NCI-H2227 (cell line): ENCODE measurements at regions not wholly inside any gene's neighbourhood (a gene's known extent, or its start where the extent isn't known, plus 50 kb on each side); places are given as distances from the start of the nearest gene placed in this dataset.
"Not testable (repeated sequence)": the region's sequence is repeated elsewhere in the genome, so short reads cannot be mapped to it uniquely, and the experiment has no call there.

Experiments
- DNase-seq: peaks from one replicate; lab custom pipeline; 2025; ENCODE audit not compliant: unreplicated experiment; lab: John Stamatoyannopoulos, UW

DNA sequence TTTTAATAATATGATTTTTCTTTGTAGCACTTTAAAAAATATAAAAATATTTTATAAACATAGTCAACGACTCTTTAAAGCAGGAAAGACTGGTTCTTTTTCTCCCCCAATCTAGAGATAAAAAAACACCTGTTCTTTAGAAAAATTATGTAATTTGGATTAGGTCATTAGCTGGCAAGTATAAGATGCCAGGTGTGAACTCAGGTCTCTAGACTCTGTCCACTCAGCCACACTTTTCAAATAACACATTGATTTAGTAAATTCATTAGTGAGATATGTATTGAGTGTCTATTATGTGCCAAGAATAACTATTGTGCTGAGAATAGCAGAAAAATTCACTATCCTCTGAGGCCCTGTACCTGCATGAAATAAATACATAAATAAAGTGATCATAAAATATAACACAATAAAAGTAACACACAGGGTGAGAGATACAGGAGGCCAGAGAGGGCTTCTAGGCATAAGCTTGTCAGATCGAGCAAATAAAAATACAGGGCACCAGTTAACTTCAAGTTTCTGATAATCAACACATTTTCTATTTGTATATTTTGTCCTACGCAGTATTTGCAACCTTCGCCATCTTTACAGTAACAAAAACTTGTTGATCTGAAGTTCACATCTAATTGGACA is 867.1 kb upstream of the GBE1 start:
- DNase-seq: no peak

DNA sequence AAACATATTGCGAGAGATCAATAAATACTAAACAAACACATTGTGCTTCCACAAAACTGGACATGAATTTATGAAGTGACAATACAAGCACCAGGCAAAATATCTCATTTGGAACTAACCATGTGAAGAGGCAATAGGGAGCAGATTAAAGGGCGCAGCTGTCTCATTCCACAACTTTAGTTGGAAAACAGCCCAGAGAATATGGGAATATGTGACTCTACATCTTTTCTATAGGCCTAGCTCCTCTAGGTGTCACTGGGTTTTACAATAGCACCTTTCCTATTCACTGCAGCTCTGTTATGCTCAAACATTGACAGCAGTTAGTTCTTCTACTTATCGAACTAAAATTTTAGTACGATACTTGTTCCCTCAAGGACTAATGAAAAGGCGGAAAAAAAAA is 866.3 kb upstream of the GBE1 start:
- no peak for DNase-seq

DNA sequence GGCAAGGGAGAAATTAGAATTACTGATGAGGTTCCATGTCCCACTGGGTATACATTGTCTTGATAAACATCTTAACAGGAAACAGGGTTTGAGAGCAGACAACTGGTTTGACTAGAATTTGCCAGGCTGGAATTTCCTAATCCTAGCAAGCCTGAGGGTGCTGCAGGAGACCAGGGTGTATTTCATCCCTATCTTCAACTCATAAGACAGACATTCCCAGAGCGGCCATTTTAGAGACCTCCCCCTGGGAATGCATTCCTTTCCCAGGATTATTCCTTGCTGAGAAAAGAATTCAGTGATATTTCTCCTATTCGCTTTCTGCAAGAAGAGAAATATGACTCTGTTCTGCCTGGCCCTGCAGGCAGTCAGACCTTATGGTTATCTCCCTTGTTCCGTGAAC is 859.3 kb upstream of the GBE1 start:
- not testable (repeated sequence) for DNase-seq

DNA sequence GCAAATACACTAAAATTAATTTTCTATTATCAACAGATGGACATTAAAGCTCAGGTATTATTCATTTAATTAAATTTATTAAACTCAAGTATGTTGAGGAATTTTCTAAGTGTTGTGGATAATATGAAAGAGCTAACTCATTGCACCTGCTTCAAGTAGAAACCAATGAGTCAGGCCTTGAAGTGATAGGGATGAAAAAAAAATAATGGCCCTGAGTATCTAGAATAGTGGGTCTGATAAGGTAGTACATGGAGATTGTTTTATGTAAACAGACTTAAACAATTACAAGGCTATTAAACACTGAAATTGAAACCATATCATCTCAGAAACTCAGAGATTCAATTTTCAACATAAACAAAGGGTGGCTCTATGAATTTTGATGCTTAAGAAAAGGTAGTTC is 857.1 kb upstream of the GBE1 start:
- no peak for DNase-seq

DNA sequence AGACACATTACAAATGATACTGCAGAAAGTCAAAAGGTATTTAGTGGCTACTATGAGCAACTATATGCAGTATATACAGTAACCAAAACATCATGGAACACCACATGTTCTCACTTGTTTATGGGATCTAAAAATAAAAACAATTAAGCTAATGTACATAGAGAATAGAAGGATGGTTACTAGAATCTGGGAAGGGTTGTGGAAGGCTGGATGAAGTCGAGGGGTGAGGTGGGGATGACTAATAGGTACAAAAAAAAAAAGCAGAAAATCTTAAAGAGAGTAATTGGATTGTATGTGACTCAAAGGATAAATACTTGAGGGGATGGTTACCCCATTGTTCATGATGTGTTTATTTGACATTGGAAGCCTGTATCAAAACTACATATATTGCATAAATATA is 848.8 kb upstream of the GBE1 start:
- DNase-seq: no peak

DNA sequence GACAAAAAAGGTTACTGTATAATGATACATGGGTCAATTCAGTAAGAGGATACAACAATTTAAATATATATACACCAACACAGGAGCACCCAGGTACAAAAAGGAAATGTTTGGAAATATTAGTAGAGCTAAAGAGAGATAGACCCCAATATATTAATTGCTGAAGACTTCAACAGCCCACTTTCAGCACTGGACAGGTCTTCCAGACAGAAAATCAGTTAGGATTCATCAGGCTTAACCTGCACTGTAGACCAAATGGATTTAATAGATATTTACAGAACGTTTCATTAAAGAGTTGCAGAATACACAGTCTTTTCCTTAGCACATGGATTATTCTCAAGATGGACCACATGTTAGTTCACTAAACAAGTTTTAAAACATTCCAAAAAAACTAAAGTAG is 845.9 kb upstream of the GBE1 start:
- no peak for DNase-seq

DNA sequence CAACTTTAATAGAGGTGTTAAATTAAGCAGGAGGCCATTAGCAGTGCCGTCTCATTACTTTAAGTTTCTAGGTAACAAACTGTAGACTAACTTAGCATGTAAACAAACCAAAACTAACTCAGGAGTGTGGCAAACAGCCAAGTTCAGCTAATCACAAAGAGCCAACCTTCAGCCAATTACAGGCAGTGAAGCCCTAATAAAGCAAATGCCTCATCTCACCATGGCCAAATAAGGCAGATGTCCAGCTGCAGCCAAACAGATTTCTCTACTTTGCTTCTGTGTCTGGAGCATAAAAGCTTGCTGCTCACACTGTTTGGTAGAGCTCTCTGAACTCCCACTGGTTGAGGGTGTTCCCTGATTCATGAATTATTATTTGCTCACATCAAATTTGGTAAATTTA is 835.4 kb upstream of the GBE1 start:
- DNase-seq: no peak

DNA sequence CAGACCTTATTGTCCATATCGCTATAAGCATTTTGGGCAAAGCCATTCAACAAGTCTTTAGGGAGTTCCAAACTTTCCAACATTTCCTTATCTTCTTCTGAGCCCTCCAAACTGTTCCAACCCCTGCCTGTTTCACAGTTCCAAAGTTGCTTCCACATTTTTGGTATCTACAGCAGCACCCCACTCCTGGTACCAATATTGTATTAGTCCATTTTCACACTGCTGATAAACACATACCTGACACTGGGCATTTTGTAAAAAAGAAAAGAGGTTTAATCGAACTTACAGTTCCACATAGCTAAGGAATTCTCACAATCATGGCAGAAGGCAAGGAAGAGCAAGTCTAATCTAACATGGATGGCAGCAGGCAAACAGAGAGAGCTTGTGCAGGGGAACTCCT is 834.1 kb upstream of the GBE1 start:
- DNase-seq: no peak

DNA sequence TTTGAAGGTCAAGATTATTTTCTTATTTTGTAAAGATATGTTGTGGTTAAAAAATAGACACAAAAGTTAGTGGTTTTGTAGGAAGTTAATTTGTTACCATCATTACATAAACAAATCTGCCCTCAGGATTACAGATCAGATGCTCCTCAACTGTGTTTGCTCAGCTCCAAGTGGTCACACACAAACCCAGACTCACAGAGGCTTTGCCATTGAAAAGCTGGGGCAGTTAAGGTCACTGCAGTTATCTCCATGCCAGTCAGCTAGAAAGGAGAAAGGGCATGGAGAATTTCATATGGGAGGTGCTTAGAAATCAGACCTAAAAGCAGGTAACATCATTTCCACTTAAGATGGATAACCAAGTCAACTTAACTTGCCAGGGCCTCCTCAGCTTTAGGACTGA is 825.7 kb upstream of the GBE1 start:
- no peak for DNase-seq

DNA sequence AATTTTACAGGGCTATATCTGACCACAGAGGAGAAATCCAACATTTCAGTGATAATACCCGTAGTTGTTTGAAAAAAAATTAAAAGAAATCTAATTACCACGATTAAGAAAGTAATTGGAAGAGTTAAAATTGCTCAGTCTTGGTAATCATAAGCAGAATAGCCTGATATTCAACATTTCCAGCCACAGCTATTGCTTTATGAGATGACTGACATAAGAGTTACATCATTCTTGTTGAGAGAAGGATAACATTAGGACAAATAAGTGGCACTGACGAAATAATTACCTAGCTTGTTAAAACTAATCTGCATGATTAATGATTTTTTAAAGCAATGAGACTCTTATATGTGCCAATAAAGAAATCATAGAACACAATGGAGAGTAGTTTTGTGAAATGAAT is 825.0 kb upstream of the GBE1 start:
- no peak for DNase-seq

DNA sequence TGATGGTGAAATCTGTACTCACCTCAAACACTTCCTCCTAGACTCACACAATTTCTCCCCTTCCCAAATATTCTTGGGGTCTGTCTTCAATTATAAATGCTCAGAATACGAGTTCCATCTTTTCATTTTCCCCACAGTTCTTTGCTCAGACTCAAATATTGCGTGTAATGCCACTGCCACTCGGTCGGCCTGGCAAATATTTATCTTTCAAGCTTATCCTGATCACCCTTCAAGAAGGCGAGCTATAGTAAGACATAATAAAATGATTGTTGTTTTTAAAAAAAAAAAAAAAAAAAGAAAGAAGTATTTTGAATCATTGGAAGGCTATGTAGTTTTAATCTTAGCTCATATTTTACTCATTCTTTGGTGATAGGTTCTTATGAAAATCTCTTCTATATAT is 824.6 kb upstream of the GBE1 start:
- DNase-seq: not testable (repeated sequence)

DNA sequence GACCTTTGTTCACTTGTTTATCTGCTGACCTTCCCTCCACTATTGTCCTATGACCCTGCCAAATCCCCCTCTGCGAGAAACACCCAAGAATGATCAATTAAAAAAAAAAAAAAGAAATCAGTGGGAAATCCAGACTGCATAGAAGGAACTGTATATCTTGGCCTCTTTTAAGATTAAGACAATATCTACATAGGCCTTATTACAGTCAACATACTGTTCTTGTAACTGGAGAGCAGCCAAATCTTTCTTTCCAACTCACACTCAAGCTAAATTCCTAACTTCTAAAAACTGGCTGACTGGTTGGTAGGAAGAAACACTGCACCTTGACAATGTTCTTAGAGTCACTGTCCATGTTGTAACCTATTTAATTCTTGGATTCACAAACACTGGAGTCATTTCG is 824.1 kb upstream of the GBE1 start:
- DNase-seq: not testable (repeated sequence)

DNA sequence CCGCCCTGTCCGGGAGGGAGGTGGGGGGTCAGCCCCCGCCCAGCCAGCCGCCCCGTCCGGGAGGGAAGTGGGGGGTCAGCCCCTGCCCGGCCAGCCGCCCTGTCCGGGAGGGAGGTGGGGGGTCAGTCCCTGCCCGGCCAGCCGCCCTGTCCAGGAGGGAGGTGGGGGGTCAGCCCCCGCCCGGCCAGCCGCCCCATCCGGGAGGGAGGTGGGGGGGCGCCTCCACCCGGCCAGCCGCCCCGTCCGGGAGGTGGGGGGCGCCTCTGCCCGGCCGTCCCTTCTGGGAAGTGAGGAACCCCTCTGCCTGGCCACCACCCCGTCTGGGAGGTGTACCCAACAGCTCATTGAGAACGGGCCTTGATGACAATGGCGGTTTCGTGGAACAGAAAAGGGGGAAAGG is 823.4 kb upstream of the GBE1 start:
- not testable (repeated sequence) for DNase-seq

DNA sequence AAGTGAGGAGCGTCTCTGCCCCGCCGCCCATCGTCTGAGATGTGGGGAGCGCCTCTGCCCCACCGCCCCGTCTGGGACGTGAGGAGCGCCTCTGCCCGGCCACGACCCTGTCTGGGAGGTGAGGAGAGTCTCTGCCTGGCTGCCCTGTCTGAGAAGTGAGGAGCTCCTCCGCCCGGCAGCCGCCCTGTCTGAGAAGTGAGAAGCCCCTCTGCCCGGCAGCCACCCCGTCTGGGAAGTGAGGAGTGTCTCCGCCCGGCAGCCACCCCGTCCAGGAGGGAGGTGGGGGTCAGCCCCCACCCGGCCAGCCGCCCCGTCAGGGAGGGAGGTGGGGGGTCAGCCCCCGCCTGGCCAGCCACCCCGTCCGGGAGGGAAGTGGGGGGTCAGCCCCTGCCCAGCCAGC is 823.0 kb upstream of the GBE1 start:
- DNase-seq: not testable (repeated sequence)

DNA sequence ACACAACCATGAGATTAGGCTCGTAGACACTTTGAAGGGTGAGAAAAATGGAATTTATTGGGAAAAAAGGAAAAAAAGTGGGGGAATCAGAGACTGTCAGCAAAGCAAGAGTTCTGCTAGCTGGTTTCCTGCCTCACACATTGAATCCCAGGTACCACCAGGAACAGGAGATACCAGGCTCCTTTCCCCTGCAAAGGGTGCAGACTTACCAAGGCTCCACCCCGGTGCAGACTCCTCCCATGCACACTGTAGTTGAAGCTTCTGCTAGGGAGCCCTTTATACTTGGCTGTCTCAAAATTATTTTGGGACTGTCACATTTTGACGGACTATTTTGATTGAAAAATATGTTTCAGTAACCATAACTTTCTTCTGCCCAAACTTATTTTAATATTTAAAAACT is 819.9 kb upstream of the GBE1 start:
- no peak for DNase-seq

DNA sequence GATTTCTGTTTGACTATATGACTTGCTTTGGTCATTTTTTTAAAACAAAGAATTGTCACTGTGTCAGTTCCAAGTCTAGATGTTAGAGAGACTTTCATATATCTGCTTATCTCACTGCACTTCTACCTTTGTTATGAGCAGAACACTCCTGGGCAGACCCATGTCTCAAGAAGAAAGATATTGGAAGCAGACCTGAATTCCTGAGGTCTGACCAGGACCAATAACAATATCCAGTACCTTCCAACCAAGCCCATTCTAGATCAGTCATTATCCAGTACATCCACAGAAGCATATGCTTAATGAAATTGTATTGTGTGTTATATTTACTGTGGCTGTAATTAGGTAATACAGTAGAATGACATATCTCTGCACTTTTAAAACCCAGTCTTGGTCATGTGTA is 811.3 kb upstream of the GBE1 start:
- no peak for DNase-seq

DNA sequence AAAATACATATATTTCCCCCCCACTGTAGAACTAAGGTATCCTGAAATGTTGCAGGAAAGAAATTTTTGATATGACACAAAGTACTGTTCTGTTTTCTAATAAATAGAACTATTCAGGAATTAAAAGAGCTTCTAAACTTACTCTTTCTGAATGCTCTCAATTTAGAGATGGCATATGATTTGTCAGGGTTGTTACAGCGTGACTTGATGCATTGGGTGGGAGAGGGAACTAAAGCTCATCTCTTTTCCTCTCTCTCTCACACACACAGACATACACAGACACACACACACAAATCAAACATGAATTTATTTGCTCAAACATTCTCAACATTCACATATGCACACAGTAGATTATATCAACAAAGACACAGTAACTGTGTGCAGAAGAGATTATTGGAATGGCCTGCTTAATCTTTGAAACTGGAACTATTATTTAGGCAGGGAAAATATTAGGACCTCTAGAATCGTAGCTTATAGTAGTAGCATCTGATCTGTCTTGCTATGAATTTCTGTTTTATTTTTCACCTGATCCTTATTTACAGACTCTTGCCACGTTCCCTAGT is 807.4 kb upstream of the GBE1 start:
- no peak for DNase-seq

DNA sequence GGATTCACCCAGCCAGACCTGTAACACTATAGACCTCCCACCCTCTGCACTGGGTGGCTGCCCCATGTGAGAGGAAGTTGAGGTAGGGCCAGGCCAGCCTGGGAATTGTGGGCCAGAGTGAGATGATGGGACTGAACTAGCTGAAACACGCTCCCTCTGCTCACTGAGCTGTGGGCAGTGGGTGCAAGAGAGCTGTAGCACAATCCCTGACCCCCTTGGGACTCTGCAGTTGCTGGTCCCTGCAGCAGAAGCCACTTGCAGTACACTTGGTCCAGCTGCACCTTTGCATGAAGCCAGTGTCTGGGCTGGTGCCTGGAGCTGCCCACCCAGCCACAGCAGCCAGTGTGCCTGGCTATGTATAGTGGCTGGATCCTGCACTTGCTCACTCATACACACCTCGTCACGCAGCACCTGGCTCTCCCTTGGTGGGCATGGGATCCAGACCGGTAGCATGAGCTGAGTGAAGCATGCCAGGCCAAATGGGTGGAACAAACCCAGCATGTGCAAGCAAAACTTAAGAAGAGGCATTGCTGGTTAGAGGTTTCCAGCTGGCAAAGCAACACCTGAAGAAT is 805.7 kb upstream of the GBE1 start:
- no peak for DNase-seq

DNA sequence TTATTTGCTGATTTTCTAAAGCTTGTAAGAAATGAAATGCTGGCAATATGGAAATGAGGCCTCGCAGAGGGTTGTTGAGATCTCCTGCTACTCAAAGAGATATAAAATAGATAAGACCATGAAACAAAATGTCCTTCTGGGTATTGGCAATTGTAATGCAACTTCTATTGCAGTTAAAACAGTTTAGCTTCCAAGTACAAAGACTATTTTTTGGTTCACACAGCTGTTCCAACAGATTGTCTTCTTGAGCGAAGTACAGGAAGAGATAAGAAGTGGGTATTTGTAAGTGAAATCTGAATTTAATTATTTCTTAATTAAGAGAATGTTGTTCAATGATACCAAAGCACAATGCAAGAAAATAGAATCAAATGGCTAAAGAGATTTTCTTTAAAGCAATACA is 801.5 kb upstream of the GBE1 start:
- no peak for DNase-seq

DNA sequence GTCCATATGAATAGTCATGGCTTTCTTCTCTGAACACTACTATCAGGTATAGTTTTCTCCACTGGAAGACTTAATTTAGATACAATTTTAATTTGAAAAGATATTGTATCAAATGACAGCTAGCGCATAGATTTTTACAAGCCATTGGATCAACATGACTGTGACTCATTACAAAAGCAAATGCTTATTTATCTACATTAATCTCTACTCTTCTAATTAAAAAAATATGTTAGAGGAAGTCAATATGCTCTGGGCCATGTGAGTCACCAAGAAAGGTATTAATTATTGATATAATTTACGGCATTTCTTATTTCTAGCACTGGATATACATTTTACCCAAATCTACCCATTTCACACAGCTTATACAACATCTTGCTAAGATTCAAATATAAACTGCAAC is 800.3 kb upstream of the GBE1 start:
- DNase-seq: no peak

DNA sequence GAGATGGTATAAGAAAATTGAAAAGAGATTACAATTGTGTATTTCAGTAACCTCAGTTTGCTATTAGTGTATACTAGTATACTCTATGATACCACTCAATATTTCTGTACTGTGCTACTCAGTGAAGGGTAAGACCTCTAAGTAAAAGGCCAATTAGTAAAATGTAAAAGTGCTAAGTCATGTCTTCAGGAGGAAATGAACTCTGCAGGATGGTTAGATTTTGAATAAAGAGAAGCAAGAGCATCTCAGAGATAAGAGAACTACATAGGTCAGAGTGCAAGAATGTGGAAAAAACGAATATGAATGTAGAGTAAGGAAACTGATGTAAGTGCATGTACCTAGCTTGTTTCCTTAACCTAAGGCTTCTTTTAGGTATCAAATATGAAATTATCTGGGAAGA is 796.6 kb upstream of the GBE1 start:
- DNase-seq: no peak

DNA sequence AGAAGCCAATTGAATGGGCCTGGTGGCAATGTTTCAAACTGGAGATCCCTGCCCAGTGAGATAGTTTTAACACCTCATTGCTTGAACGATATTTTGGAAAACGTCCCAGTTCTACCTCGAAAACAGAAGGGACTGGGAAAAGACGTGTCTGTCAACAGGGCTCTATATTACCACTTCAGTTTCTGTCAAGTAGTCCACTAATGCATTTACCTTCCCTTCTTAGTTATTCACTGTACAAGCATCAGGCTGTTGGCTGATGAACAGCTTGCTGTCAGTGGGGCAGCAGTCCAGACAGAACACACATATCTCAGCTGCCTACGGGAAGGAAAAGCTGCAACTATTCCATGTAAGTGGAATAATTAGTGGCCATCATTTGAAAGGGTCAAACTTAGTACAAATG is 794.7 kb upstream of the GBE1 start:
- DNase-seq: no peak

DNA sequence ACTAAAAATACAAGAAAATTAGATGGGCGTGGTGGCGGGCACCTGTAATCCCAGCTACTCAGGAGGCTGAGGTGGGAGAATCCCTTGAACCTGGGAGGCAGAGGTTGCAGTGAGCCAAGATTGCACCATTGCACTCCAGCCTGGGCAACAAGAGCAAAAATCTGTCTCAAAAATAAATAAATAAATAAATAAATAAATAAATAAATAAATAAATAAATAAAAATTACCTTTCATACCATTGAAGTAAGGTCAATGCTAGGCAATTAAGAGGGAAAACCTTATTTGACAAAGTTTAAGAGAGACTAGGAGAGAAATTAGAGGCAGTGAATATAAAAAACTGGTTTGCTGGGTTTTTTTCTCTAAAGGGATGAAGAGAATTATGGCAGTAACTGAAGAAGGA is 781.1 kb upstream of the GBE1 start:
- not testable (repeated sequence) for DNase-seq
